ENCODE measurements at regions not wholly inside any gene's neighbourhood (a gene's known extent, or its start where the extent isn't known, plus 50 kb on each side); places are given as distances from the start of the nearest gene placed in this dataset.

DNA sequence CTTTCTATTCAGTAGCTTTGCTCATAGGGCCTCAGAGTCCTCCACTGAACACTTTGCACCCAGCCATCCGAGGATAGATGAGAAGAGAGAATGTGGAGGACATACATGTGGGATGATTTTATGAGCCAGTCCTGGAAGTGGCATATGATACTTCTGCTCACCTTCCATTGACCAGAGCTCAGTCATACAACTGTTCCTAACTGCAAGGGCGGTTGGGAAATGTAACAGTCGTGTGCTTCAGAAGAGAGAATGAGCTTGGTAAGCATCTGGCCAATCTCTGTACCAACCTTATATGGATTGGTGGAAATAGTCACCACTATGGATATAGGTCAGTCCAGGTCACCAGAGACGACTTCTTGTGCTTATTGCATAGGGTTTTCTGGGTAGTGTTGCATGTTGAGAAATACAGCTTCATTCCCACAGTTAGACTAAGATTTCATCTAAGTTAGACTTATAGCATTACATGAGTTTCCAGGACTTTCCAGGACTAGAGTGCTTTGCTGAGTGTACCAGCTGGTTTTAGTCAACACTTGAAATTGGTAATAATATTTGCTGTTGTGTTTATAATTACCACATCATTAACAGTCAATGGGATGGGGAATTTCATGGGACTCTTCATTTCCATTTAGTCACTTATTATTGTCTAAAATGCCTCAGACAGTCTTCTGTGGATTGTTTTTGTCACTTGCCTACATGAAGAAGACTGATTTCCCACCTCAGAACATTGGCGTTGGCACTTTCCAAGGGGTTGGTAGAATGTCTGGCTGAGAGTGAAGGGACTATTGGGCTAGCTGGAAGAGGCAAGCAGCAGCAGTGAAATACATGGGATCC, 214.5 kb upstream of the ROPN1 start:
- H3K36me3 ChIP-seq (ENCODE audit: control insufficient read depth in 1 of 2, insufficient read depth in 2 of 2, low read length in 2 of 2) = no peaks in the 10 kb centered on the region
- H3K27me3 ChIP-seq (ENCODE audit: control insufficient read depth in 1 of 2, insufficient read depth in 2 of 2, low read length in 2 of 2) = peaks cover 0 to 4% of the 10 kb centered on the region in 2 donors
- no peaks in the 10 kb centered on the region for H3K4me1 ChIP-seq (ENCODE audit: control insufficient read depth in 1 of 2, insufficient read depth in 2 of 2, low read length in 2 of 2)
- no peaks in the 10 kb centered on the region for H3K9me3 ChIP-seq (ENCODE audit: control insufficient read depth in 1 of 2, low read length in 2 of 2)
- H3K4me3 ChIP-seq (ENCODE audit: low read depth in 1 of 2, low read length in 2 of 2) = no peak overlapping the region
- no peak overlapping the region for H3K27ac ChIP-seq (ENCODE audit: low read depth, low read length)
- no peak overlapping the region for H3K9ac ChIP-seq (ENCODE audit: low read depth in 1 of 2, low read length in 2 of 2)

DNA sequence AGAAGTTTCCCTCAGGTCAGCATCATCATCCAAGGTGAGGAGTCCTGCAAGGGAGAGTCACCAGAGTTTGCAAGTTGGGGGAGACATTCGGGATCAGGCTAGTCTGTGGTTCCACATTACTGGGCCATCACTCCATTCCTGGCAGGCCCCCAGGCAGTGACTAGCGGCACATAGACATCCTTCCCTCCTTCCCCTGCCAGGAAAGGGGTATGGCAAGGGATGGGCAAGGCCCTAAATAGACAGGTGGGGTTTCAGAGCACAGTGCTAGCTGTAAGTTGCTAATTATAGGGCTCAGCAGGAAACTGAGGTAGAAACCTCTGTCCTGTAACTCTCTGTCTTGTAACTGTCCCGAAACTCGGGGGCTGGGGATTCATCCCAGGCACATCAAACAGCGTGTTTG, 215.2 kb upstream of the ROPN1 start:
- Histone ChIP-seq H3K36me3 (ENCODE audit: control insufficient read depth in 1 of 2, insufficient read depth in 2 of 2, low read length in 2 of 2) (no peaks in the 10 kb centered on the region), H3K9me3 (ENCODE audit: control insufficient read depth in 1 of 2, low read length in 2 of 2) (no peaks in the 10 kb centered on the region), H3K9ac (ENCODE audit: low read depth in 1 of 2, low read length in 2 of 2) (no peak overlapping the region), H3K27ac (ENCODE audit: low read depth, low read length) (no peak overlapping the region), H3K4me1 (ENCODE audit: control insufficient read depth in 1 of 2, insufficient read depth in 2 of 2, low read length in 2 of 2) (no peaks in the 10 kb centered on the region), H3K27me3 (ENCODE audit: control insufficient read depth in 1 of 2, insufficient read depth in 2 of 2, low read length in 2 of 2) (peaks cover 0 to 4% of the 10 kb centered on the region in 2 donors), H3K4me3 (ENCODE audit: low read depth in 1 of 2, low read length in 2 of 2) (no peak overlapping the region)

DNA sequence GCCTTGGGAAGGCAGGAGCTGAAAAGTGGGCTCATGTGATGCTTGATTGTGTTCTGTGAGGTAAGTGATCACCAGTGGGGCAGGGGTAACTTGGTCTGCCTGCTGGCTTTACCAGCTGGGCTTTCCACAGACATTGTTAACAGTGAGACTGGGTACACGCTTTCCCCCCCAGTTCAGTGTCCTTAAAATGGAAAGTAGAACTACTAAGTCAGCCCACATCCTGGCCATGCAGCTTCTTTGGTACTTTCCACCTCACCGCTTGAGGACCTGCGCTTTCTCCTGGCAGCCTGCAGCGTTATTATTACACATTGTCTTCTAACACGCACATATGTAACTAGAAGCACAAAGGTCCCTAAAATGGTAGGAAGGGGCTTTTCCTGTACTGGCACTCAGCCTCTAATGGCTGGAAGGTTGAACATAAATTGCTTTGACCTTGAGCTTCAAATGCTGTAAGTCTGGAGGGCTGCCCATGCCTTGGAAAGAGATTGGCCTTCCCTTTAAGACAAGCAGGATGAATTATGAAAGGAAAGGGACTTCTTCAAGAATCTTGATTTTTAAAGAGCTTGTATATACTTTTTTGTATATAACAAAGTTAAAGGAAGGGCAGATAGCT, 216.1 kb upstream of the ROPN1 start:
- H3K4me1 ChIP-seq (ENCODE audit: control insufficient read depth in 1 of 2, insufficient read depth in 2 of 2, low read length in 2 of 2) = no peaks in the 10 kb centered on the region

DNA sequence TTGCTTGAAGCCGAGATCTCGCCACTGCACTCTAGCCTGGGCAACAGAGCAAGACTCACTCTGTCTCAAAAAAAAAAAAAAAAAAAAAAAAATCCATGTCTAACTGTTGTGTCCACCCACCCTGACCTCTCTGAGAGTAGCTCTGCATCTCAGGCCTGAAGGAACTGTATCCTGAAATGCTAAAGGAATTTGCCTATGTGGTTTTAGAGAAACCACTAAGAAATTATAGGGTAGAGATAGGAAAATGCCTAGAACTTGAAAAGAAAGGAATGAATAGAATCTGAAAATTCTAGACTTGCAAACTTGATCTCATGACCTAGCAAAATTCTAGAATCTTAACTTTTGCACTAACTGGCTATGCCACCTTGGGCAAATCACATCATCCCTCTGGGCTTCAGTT, 217.5 kb upstream of the ROPN1 start:
- Histone ChIP-seq H3K4me3 (ENCODE audit: low read depth in 1 of 2, low read length in 2 of 2) (no peak overlapping the region), H3K4me1 (ENCODE audit: control insufficient read depth in 1 of 2, insufficient read depth in 2 of 2, low read length in 2 of 2) (no peaks in the 10 kb centered on the region), H3K27me3 (ENCODE audit: control insufficient read depth in 1 of 2, insufficient read depth in 2 of 2, low read length in 2 of 2) (peaks cover 0 to 4% of the 10 kb centered on the region in 2 donors), H3K9ac (ENCODE audit: low read depth in 1 of 2, low read length in 2 of 2) (no peak overlapping the region), H3K27ac (ENCODE audit: low read depth, low read length) (no peak overlapping the region), H3K36me3 (ENCODE audit: control insufficient read depth in 1 of 2, insufficient read depth in 2 of 2, low read length in 2 of 2) (no peaks in the 10 kb centered on the region), H3K9me3 (ENCODE audit: control insufficient read depth in 1 of 2, low read length in 2 of 2) (no peaks in the 10 kb centered on the region)

More for the DNA sequence above, 216.1 kb upstream of the ROPN1 start:
- no peak overlapping the region for H3K9ac ChIP-seq (ENCODE audit: low read depth in 1 of 2, low read length in 2 of 2)
- no peak overlapping the region for H3K27ac ChIP-seq (ENCODE audit: low read depth, low read length)
- H3K9me3 ChIP-seq (ENCODE audit: control insufficient read depth in 1 of 2, low read length in 2 of 2) = no peaks in the 10 kb centered on the region
- H3K27me3 ChIP-seq (ENCODE audit: control insufficient read depth in 1 of 2, insufficient read depth in 2 of 2, low read length in 2 of 2) = peaks cover 0 to 4% of the 10 kb centered on the region in 2 donors
- no peaks in the 10 kb centered on the region for H3K36me3 ChIP-seq (ENCODE audit: control insufficient read depth in 1 of 2, insufficient read depth in 2 of 2, low read length in 2 of 2)
- H3K4me3 ChIP-seq (ENCODE audit: low read depth in 1 of 2, low read length in 2 of 2) = no peak overlapping the region

DNA sequence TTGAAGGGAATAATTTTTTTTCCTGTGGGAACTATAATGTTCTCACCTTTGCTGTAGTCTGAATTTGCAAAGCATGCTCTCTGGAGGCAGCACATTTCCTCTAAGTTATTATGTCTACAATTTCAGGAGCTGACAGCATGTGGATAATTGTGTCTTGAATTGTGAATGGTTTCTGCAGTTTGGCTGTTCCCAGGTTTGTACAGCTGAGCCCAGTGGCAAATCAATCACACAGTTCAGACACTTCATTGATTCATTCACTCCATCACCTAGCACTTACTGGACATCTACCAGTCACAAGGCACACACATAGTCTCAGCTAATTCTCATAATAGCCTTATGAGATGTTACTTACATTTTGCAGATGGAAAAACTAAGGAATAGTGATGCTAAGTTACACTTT, 219.0 kb upstream of the ROPN1 start:
- H3K27me3 ChIP-seq (ENCODE audit: control insufficient read depth in 1 of 2, insufficient read depth in 2 of 2, low read length in 2 of 2) = peaks cover 0 to 4% of the 10 kb centered on the region in 2 donors
- H3K4me1 ChIP-seq (ENCODE audit: control insufficient read depth in 1 of 2, insufficient read depth in 2 of 2, low read length in 2 of 2) = no peaks in the 10 kb centered on the region

DNA sequence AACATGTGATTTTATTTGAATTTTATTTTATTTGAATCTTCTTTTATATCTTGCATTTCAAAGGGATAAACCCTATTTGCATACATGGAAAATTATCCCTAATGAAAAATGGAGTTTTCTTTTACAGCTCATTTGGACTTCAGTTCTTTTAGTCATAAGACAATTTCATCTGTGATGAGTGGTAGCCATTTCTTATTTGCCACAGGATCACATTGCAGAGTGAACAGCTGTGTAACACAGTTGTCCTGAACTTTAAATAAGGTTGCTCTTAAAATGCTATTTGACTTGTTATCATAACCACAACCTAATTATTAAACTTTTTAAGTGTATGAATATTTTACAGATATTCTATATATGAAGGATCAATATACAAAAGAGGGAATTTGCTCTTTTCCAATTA, 221.7 kb upstream of the ROPN1 start:
- Histone ChIP-seq H3K27ac (ENCODE audit: low read depth, low read length) (no peak overlapping the region), H3K27me3 (ENCODE audit: control insufficient read depth in 1 of 2, insufficient read depth in 2 of 2, low read length in 2 of 2) (no peaks in the 10 kb centered on the region), H3K4me1 (ENCODE audit: control insufficient read depth in 1 of 2, insufficient read depth in 2 of 2, low read length in 2 of 2) (no peaks in the 10 kb centered on the region), H3K36me3 (ENCODE audit: control insufficient read depth in 1 of 2, insufficient read depth in 2 of 2, low read length in 2 of 2) (no peaks in the 10 kb centered on the region), H3K4me3 (ENCODE audit: low read depth in 1 of 2, low read length in 2 of 2) (no peak overlapping the region), H3K9ac (ENCODE audit: low read depth in 1 of 2, low read length in 2 of 2) (no peak overlapping the region), H3K9me3 (ENCODE audit: control insufficient read depth in 1 of 2, low read length in 2 of 2) (no peaks in the 10 kb centered on the region)

More for the DNA sequence above, 219.0 kb upstream of the ROPN1 start:
- Histone ChIP-seq H3K27ac (ENCODE audit: low read depth, low read length) (no peak overlapping the region), H3K9me3 (ENCODE audit: control insufficient read depth in 1 of 2, low read length in 2 of 2) (no peaks in the 10 kb centered on the region), H3K9ac (ENCODE audit: low read depth in 1 of 2, low read length in 2 of 2) (no peak overlapping the region), H3K4me3 (ENCODE audit: low read depth in 1 of 2, low read length in 2 of 2) (no peak overlapping the region), H3K36me3 (ENCODE audit: control insufficient read depth in 1 of 2, insufficient read depth in 2 of 2, low read length in 2 of 2) (no peaks in the 10 kb centered on the region)

DNA sequence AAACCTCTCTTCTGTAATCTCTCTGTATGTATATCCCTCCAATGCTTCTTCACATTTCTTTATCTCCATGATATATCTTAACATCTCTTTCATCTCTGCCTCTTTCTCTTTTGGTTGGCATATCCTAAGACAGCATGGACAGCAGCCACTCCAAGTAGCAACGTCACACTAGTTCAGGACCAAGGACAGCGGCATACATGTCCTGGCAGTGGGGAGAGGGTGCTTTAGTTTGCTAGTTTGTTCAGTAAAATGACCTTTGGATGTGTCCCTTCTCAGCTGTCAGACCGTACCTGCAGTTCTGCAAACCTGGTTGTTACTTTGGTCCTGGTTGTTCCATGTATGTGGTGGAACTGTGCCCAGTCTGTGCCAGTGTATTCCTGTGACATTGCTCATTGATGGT, 225.6 kb upstream of the ROPN1 start:
- Histone ChIP-seq H3K27ac (ENCODE audit: low read depth, low read length) (no peak overlapping the region), H3K9ac (ENCODE audit: low read depth in 1 of 2, low read length in 2 of 2) (no peak overlapping the region), H3K4me3 (ENCODE audit: low read depth in 1 of 2, low read length in 2 of 2) (no peak overlapping the region), H3K27me3 (ENCODE audit: control insufficient read depth in 1 of 2, insufficient read depth in 2 of 2, low read length in 2 of 2) (no peaks in the 10 kb centered on the region), H3K36me3 (ENCODE audit: control insufficient read depth in 1 of 2, insufficient read depth in 2 of 2, low read length in 2 of 2) (no peaks in the 10 kb centered on the region), H3K9me3 (ENCODE audit: control insufficient read depth in 1 of 2, low read length in 2 of 2) (no peaks in the 10 kb centered on the region), H3K4me1 (ENCODE audit: control insufficient read depth in 1 of 2, insufficient read depth in 2 of 2, low read length in 2 of 2) (no peaks in the 10 kb centered on the region)

DNA sequence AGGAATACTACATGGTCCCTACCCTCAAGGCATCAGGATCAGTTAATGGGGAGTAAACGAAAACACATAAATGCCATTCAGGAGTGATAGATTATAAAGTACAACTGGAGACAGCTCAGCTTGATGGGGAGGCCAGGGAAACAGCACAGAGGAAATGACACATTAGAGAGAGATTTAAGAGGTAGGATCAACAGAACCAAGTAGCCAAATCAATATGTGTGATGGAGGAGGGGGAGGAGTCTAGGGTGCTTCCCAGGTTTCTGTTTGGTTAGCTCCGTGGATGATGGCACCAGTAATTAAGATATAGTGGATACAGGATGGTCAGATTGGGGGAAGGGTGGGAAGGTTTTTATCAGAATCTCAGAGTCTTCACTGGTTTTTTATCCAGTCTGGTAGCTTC, 229.5 kb upstream of the ROPN1 start:
- no peaks in the 10 kb centered on the region for H3K36me3 ChIP-seq (ENCODE audit: control insufficient read depth in 1 of 2, insufficient read depth in 2 of 2, low read length in 2 of 2)
- no peak overlapping the region for H3K27ac ChIP-seq (ENCODE audit: low read depth, low read length)
- no peak overlapping the region for H3K4me3 ChIP-seq (ENCODE audit: low read depth in 1 of 2, low read length in 2 of 2)
- no peaks in the 10 kb centered on the region for H3K4me1 ChIP-seq (ENCODE audit: control insufficient read depth in 1 of 2, insufficient read depth in 2 of 2, low read length in 2 of 2)
- no peaks in the 10 kb centered on the region for H3K27me3 ChIP-seq (ENCODE audit: control insufficient read depth in 1 of 2, insufficient read depth in 2 of 2, low read length in 2 of 2)
- H3K9ac ChIP-seq (ENCODE audit: low read depth in 1 of 2, low read length in 2 of 2) = no peak overlapping the region
- H3K9me3 ChIP-seq (ENCODE audit: control insufficient read depth in 1 of 2, low read length in 2 of 2) = no peaks in the 10 kb centered on the region

DNA sequence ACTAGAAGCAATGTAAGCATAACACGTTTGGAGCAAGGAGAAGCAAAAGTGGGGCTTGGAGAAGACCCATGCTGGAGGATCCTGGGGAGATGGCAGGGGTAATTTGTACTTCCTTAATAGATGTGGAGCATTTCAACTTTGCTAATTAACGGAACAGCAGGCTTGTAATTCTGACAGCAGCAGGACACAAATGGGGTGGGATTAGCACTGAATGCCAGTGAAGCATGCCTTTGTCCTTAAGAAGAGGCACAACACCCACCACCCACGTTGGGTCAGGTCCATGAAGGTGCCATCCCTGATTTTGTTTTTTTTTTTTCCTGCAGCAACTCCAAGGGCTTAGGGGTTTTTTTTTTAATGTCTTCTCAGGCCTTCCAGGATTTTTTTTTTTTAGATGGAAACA, 231.9 kb upstream of the ROPN1 start:
- no peak overlapping the region for H3K27ac ChIP-seq (ENCODE audit: low read depth, low read length)
- no peaks in the 10 kb centered on the region for H3K36me3 ChIP-seq (ENCODE audit: control insufficient read depth in 1 of 2, insufficient read depth in 2 of 2, low read length in 2 of 2)
- no peaks in the 10 kb centered on the region for H3K4me1 ChIP-seq (ENCODE audit: control insufficient read depth in 1 of 2, insufficient read depth in 2 of 2, low read length in 2 of 2)
- H3K9me3 ChIP-seq (ENCODE audit: control insufficient read depth in 1 of 2, low read length in 2 of 2) = no peaks in the 10 kb centered on the region
- no peaks in the 10 kb centered on the region for H3K27me3 ChIP-seq (ENCODE audit: control insufficient read depth in 1 of 2, insufficient read depth in 2 of 2, low read length in 2 of 2)
- H3K9ac ChIP-seq (ENCODE audit: low read depth in 1 of 2, low read length in 2 of 2) = no peak overlapping the region
- H3K4me3 ChIP-seq (ENCODE audit: low read depth in 1 of 2, low read length in 2 of 2) = no peak overlapping the region

DNA sequence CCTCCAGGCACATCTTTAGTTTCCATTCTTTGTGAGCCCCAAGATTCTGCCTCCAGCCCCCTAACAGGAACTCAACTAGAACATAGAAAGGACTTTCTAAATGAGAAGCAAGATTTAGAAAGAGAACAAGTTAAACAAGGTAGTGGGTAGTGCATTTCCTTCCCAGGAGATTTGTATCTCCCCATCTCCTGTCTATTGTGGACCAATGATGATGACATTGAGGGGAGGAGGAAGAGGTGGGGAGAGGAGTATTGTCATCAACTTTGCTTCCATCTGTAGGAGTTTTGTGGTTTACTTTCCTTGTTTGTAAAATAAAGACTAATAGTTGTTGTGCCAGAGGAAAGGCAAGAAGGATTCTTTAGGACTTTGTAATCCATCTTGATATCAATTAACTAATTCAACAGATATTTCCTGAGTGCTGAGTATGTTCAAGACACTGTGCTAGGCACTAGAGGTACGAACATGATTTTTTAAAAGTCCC, 235.3 kb upstream of the ROPN1 start:
- no peak overlapping the region for H3K27ac ChIP-seq (ENCODE audit: low read depth, low read length)
- no peaks in the 10 kb centered on the region for H3K4me1 ChIP-seq (ENCODE audit: control insufficient read depth in 1 of 2, insufficient read depth in 2 of 2, low read length in 2 of 2)
- no peak overlapping the region for H3K4me3 ChIP-seq (ENCODE audit: low read depth in 1 of 2, low read length in 2 of 2)
- H3K36me3 ChIP-seq (ENCODE audit: control insufficient read depth in 1 of 2, insufficient read depth in 2 of 2, low read length in 2 of 2) = no peaks in the 10 kb centered on the region
- H3K9ac ChIP-seq (ENCODE audit: low read depth in 1 of 2, low read length in 2 of 2) = no peak overlapping the region
- no peaks in the 10 kb centered on the region for H3K27me3 ChIP-seq (ENCODE audit: control insufficient read depth in 1 of 2, insufficient read depth in 2 of 2, low read length in 2 of 2)
- no peaks in the 10 kb centered on the region for H3K9me3 ChIP-seq (ENCODE audit: control insufficient read depth in 1 of 2, low read length in 2 of 2)

All from duodenal mucosa (tissue), 2 donors.